Coronary artery (tissue), 2 donors: ENCODE measurements at regions not wholly inside any gene's neighbourhood (a gene's known extent, or its start where the extent isn't known, plus 50 kb on each side); places are given as distances from the start of the nearest gene placed in this dataset.

Source experiments
- DNase-seq: peaks from one replicate; pipeline ENCODE4 v3.0.0-alpha.2; 2017; ENCODE audit warnings: low spot score
- H3K27ac ChIP-seq, 2 donors: fragments of 200-600 bp; sonication (generic); one replicate each; pipeline ENCODE4 v1.5.1; 2016 to 2019
- H3K4me3 ChIP-seq: fragments of 200-600 bp; sonication (generic); 2 replicates; pipeline ENCODE4 v1.5.1; 2016; ENCODE audit warnings: mild to moderate bottlenecking, moderate library complexity
- TF ChIP-seq, protein P1 (sequence below): fragments of 200-600 bp; sonication (generic); IDR thresholded peaks from one replicate; pipeline ENCODE4 v1.5.1; 2019; ENCODE audit warnings: antibody characterized with exemption

DNA sequence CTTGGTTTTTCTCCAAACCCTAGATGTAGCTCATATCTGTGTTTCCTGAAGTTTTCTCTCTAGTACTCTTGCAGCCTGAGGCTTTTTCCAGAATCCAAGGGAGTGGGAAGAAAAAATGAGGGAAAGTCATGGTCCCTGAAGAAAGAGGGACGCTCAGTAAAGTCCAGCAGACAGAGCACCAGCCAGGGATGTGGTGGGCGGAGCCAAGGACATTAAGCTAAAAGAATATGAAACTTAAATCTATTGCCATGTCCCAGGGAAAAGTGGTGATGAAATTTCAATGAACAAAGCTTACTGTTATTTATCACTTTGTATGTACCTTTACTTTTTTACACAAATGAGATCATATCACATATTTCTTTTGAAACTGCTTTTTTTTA, 430.2 kb downstream of the USP25 start:
- Histone ChIP-seq H3K27ac (no peak overlapping the region), H3K4me3 (no peak overlapping the region)
- DNase-seq = no peak
- TF ChIP-seq, protein P1, sequence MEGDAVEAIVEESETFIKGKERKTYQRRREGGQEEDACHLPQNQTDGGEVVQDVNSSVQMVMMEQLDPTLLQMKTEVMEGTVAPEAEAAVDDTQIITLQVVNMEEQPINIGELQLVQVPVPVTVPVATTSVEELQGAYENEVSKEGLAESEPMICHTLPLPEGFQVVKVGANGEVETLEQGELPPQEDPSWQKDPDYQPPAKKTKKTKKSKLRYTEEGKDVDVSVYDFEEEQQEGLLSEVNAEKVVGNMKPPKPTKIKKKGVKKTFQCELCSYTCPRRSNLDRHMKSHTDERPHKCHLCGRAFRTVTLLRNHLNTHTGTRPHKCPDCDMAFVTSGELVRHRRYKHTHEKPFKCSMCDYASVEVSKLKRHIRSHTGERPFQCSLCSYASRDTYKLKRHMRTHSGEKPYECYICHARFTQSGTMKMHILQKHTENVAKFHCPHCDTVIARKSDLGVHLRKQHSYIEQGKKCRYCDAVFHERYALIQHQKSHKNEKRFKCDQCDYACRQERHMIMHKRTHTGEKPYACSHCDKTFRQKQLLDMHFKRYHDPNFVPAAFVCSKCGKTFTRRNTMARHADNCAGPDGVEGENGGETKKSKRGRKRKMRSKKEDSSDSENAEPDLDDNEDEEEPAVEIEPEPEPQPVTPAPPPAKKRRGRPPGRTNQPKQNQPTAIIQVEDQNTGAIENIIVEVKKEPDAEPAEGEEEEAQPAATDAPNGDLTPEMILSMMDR = no peak

DNA sequence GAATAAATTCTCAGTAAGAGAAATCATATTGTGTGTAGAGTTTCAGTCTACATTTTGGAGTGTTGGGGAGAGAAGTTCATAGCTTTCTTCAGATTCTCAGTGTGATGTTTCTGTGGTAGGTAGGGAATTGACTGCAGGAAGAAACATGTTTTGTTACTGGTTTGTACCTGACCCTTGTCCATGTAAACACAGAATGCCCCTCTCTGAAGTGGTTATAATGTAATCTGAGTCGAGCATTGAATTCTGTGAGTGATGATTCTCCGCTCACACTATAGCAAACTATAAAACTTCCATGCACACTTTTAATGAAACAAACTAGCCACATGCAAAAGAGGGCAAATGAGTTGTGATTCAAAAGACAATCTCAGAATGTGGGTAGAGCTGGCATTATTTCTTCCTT, 433.2 kb downstream of the USP25 start:
- Histone ChIP-seq H3K4me3 (no peak overlapping the region), H3K27ac (no peak overlapping the region)
- TF ChIP-seq, protein P1 = no peak
- DNase-seq = no peak

DNA sequence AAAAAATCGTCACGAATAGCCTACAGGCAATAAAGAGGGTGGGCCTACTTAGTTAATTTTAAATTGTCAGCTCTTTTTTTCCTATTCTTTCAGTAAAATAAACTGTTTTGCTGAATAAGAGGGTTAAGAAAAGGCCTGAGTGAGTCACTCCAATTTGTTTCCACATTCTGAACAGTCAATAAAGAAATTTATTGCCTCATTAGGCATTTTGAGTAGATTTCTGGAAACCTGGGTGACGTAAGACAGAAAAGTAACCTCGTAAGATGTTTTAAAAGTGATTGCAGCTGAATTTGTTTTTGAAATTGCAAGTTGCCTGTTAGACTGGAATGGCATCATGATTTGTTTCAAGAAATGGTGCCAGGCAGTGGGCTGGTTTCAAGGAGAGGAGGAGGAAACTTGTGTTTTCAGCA, 439.3 kb downstream of the USP25 start:
- Histone ChIP-seq H3K27ac (peak overlapping the region in 1 of 2 donors; percentile 4), H3K4me3 (no peak overlapping the region)
- TF ChIP-seq, protein P1 = no peak
- no peak for DNase-seq

DNA sequence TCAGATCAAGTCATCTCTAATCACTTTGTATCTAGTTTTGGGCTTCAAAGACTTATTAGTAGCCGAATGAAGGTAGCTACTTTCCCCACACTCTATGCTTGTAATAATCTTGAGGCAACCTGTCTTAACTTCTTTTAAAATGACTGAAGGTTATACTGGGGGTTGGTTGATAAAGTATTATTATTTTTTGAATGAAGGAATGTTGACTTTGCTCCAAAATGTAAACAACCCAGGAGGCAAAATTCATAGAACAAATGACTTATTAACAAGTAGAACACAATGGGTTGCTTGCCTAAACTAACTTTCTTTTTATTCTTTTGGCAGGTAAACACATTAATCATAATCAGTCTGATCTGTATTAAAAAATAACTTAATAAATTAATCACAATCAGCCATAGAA, 440.0 kb downstream of the USP25 start:
- no peak overlapping the region for H3K4me3 ChIP-seq
- no peak overlapping the region for H3K27ac ChIP-seq
- no peak for DNase-seq
- TF ChIP-seq, protein P1 = no peak

DNA sequence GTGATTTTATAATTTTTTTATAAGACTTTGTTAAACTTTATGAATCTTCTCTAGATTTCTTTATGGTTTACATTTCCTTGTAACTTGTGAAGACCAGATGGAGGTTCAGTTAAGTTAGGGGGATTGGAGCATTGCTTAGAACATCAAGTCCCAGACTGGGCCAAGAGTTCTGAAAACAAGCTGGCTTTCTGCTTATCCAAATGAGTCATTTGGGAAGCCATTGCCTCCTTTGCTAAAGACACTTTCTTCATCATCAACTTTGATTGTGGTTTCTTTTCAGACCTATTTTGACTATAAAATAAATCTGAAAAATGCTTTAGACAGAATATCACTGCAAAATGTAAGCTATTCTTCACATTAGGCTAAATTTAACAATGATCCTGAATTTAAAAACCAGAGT, 446.8 kb downstream of the USP25 start:
- Histone ChIP-seq H3K27ac (no peak overlapping the region), H3K4me3 (no peak overlapping the region)
- TF ChIP-seq, protein P1 = no peak
- no peak for DNase-seq

DNA sequence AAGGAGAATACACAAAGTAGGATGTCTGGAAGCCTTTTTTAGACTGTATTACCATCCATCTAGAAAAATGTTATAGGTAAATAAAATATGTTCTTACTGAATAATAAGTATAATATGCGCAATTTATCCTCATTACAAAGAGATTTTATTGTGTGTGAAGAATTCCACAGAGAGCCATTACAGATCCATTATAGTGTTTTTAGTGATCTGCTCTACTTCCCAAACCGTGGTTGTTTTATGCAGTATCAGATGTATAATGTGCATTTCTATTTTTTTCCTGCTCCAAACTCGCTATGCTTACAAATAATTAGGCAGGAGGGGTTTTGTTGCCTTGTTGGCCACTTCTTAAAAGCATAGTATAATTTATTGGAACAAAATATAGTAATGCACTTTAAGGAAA, 447.8 kb downstream of the USP25 start:
- no peak overlapping the region for H3K27ac ChIP-seq
- no peak overlapping the region for H3K4me3 ChIP-seq
- TF ChIP-seq, protein P1 = no peak
- DNase-seq = no peak

DNA sequence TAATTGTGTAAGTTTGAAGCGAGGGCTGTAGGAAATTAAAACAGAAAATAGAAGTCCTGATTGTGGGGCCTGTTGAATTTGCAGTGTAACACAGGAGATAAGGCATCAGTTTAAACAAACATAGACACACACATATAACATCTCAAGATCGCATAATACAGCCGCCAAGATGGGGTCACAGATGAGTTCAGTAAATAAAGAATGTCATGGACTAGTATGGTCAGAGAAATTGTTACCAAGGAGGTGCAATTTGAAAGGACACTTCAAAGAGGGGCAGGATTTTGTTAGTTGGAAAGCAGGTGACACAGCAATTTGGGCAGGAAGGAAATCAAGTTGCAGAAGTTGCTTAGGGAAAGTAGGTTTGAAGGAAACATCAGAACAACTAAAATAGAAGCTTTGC, 450.0 kb downstream of the USP25 start:
- H3K4me3 ChIP-seq = no peak overlapping the region
- DNase-seq = no peak
- peak overlapping the region in 1 of 2 donors; percentile 3 for H3K27ac ChIP-seq
- TF ChIP-seq, protein P1 = no peak
